H1 (cell line): ENCODE measurements at regions not wholly inside any gene's neighbourhood (a gene's known extent, or its start where the extent isn't known, plus 50 kb on each side); places are given as distances from the start of the nearest gene placed in this dataset.

Source experiments
- CTCF ChIA-PET: fragments of 300-600 bp; sonication (Branson Sonifier 250); formaldehyde crosslinking; loops from one replicate; lab custom pipeline; 2021; ENCODE audit not compliant: partially characterized antibody; lab: Charles Lee
- POLR2A ChIA-PET: fragments of 300-600 bp; sonication (Branson Sonifier 250); formaldehyde crosslinking; loops from one replicate; lab custom pipeline; 2021; ENCODE audit warnings: inconsistent platforms; ENCODE audit not compliant: partially characterized antibody; lab: Charles Lee
- DNase-seq, 2 experiments: peaks; one replicate each; pipeline versions ENCODE4 v3.0.0 to v3.0.0-alpha.2; 2010 to 2022; ENCODE audit warnings: low spot score in 2 of 2, low read depth in 1 of 2, mixed read lengths in 1 of 2
- FAIRE-seq: peaks from 2 replicates; lab custom pipeline; 2011; peaks lifted over from hg19 to GRCh38; lab: Jason Lieb, UNC
- H2AFZ ChIP-seq: 2 replicates; pipeline ENCODE4 v1.8.1; 2012; ENCODE audit warnings: low read length, inconsistent platforms
- H2AK5ac ChIP-seq: 2 replicates; pipeline ENCODE4 v1.6.1; 2013; ENCODE audit warnings: low read depth, low read length
- H2BK120ac ChIP-seq: replicated peaks from 2 replicates; pipeline ENCODE3; 2013; ENCODE audit warnings: low read depth, low read length, inconsistent platforms
- H2BK12ac ChIP-seq: 2 replicates; pipeline ENCODE4 v1.6.1; 2013; ENCODE audit warnings: low read depth, low read length
- H2BK15ac ChIP-seq: 2 replicates; pipeline ENCODE4 v1.6.1; 2013; ENCODE audit warnings: low read length
- H2BK20ac ChIP-seq: 2 replicates; pipeline ENCODE4 v1.6.1; 2013; ENCODE audit warnings: low read length
- H2BK5ac ChIP-seq: 2 replicates; pipeline ENCODE4 v1.6.1; 2013; ENCODE audit warnings: low read depth, low read length
- H3K14ac ChIP-seq: 2 replicates; pipeline ENCODE4 v1.6.1; 2013; ENCODE audit warnings: inconsistent platforms; ENCODE audit not compliant: insufficient read length
- H3K18ac ChIP-seq: 2 replicates; pipeline ENCODE4 v1.6.1; 2013; ENCODE audit warnings: low read length; ENCODE audit errors: extremely low read depth
- H3K23ac ChIP-seq: 2 replicates; pipeline ENCODE4 v1.6.1; 2013; ENCODE audit warnings: inconsistent platforms; ENCODE audit not compliant: insufficient read length
- H3K23me2 ChIP-seq: 2 replicates; pipeline ENCODE4 v1.6.1; 2013; ENCODE audit warnings: low read depth, low read length
- H3K27ac ChIP-seq: 2 replicates; pipeline ENCODE4 v1.6.1; 2011; ENCODE audit warnings: low read depth, low read length, inconsistent platforms
- H3K27me3 ChIP-seq, 4 experiments: replicated peaks in 1 of 4; 1 replicate in 1 of 4; 2 replicates in 3 of 4; pipeline versions ENCODE4 v1.6.1 to v1.8.1; 2011 to 2013; ENCODE audit warnings: low read length in 3 of 4, mild to moderate bottlenecking in 3 of 4, inconsistent platforms in 2 of 4, mixed read lengths in 2 of 4, moderate library complexity in 1 of 4; ENCODE audit not compliant: control insufficient read depth in 3 of 4, insufficient read depth in 3 of 4; ENCODE audit errors: extremely low read depth in 1 of 4
- H3K36me3 ChIP-seq, 4 experiments: 2 replicates each; pipeline versions ENCODE4 v1.6.1 to v1.8.1; 2011 to 2013; ENCODE audit warnings: mild to moderate bottlenecking in 4 of 4, low read length in 3 of 4, moderate library complexity in 2 of 4, control low read depth in 1 of 4, inconsistent platforms in 1 of 4; ENCODE audit not compliant: insufficient read depth in 4 of 4, control insufficient read depth in 2 of 4
- H3K4ac ChIP-seq: replicated peaks from 2 replicates; pipeline ENCODE3; 2013; ENCODE audit warnings: low read length, low read depth, mixed read lengths, inconsistent platforms; ENCODE audit not compliant: insufficient read length
- H3K4me1 ChIP-seq, 4 experiments: replicated peaks in 1 of 4; 1 replicate in 1 of 4; 2 replicates in 3 of 4; pipeline versions ENCODE4 v1.6.1 to v1.8.1; 2011 to 2013; ENCODE audit warnings: low read length in 3 of 4, inconsistent platforms in 2 of 4, mixed read lengths in 1 of 4; ENCODE audit not compliant: insufficient read depth in 4 of 4, control insufficient read depth in 3 of 4
- H3K4me2 ChIP-seq, 2 experiments: 2 replicates each; pipeline versions ENCODE4 v1.6.1 to v1.8.1; 2011 to 2013; ENCODE audit warnings: low read depth in 2 of 2, low read length in 2 of 2, control low read depth in 1 of 2, inconsistent platforms in 1 of 2, mild to moderate bottlenecking in 1 of 2; ENCODE audit not compliant: insufficient read depth in 1 of 2
- H3K4me3 ChIP-seq, 4 experiments: fragments of 200-600, 300-600 bp in 1 of 4; sonication (generic), shearing (Covaris generic), sonication (Bioruptor Twin) in 1 of 4; 2 replicates each; pipeline versions ENCODE4 v1.5.1 to v1.8.1; 2011 to 2016; ENCODE audit warnings: low read length in 4 of 4, low read depth in 3 of 4, control low read depth in 2 of 4, inconsistent platforms in 2 of 4, mild to moderate bottlenecking in 2 of 4, mixed read lengths in 1 of 4, moderate library complexity in 1 of 4; ENCODE audit not compliant: insufficient read depth in 2 of 4; ENCODE audit errors: extremely low read depth in 1 of 4
- H3K56ac ChIP-seq: replicated peaks from 2 replicates; pipeline ENCODE3; 2013; ENCODE audit warnings: low read depth, mild to moderate bottlenecking, mixed read lengths, low read length, inconsistent platforms; ENCODE audit not compliant: insufficient read length
- H3K79me1 ChIP-seq: 2 replicates; pipeline ENCODE4 v1.6.1; 2013; ENCODE audit warnings: low read depth, low read length, control low read depth
- H3K79me2 ChIP-seq, 2 experiments: 2 replicates each; pipeline versions ENCODE4 v1.6.1 to v1.8.1; 2012 to 2013; ENCODE audit warnings: low read length in 2 of 2, mild to moderate bottlenecking in 2 of 2, inconsistent platforms in 1 of 2; ENCODE audit not compliant: insufficient read depth in 2 of 2, control insufficient read depth in 1 of 2
- H3K9ac ChIP-seq, 4 experiments: replicated peaks in 1 of 4; 1 replicate in 1 of 4; 2 replicates in 3 of 4; pipeline versions ENCODE4 v1.6.1 to v1.8.1; 2011 to 2013; ENCODE audit warnings: low read depth in 3 of 4, low read length in 3 of 4, control low read depth in 2 of 4, mild to moderate bottlenecking in 2 of 4, moderate library complexity in 2 of 4, inconsistent platforms in 1 of 4; ENCODE audit errors: extremely low read depth in 1 of 4
- H3K9me3 ChIP-seq, 2 experiments: 2 replicates each; pipeline versions ENCODE4 v1.6.1 to v1.8.1; 2012 to 2013; ENCODE audit warnings: mild to moderate bottlenecking in 2 of 2, moderate library complexity in 2 of 2, control low read depth in 1 of 2, inconsistent platforms in 1 of 2, low read depth in 1 of 2, low read length in 1 of 2, mixed read lengths in 1 of 2; ENCODE audit not compliant: insufficient read depth in 2 of 2
- H4K20me1 ChIP-seq, 2 experiments: replicated peaks in 1 of 2; 2 replicates each; pipeline versions ENCODE3 to v1.8.1; 2011 to 2013; ENCODE audit warnings: inconsistent platforms in 2 of 2, low read length in 2 of 2, mild to moderate bottlenecking in 1 of 2; ENCODE audit not compliant: insufficient read depth in 2 of 2, control insufficient read depth in 1 of 2
- H4K5ac ChIP-seq: 2 replicates; pipeline ENCODE4 v1.6.1; 2013; ENCODE audit warnings: low read length, low read depth, mixed read lengths, inconsistent platforms; ENCODE audit not compliant: insufficient read length
- H4K8ac ChIP-seq: 2 replicates; pipeline ENCODE4 v1.8.0; 2013; ENCODE audit warnings: mild to moderate bottlenecking, moderate library complexity, low read length, inconsistent platforms; ENCODE audit not compliant: insufficient read depth; ENCODE audit errors: extremely low read depth
- H4K91ac ChIP-seq: replicated peaks from 2 replicates; pipeline ENCODE3; 2013; ENCODE audit warnings: low read length, mixed read lengths, inconsistent platforms; ENCODE audit not compliant: insufficient read length
- ATF2 ChIP-seq: IDR thresholded peaks from 2 replicates; pipeline ENCODE4 v1.6.1; 2012; ENCODE audit warnings: low read length, inconsistent platforms
- CBX5 ChIP-seq: fragments of 300-800, 300-1000 bp; sonication (generic); IDR thresholded peaks from 2 replicates; pipeline ENCODE4 v1.7.1; 2016; ENCODE audit warnings: antibody characterized with exemption, low read length, low read depth
- CEBPB ChIP-seq: IDR thresholded peaks from 2 replicates; pipeline ENCODE4 v1.6.1; 2012; ENCODE audit warnings: low read depth, low read length
- CTBP2 ChIP-seq: IDR thresholded peaks from 2 replicates; pipeline ENCODE4 v1.7.0; 2011; ENCODE audit warnings: borderline replicate concordance, mild to moderate bottlenecking, moderate library complexity, mixed read lengths, low read length; ENCODE audit not compliant: insufficient read depth, insufficient read length
- E2F6 ChIP-seq: IDR thresholded peaks from 2 replicates; pipeline ENCODE4 v1.6.1; 2012; ENCODE audit warnings: inconsistent platforms
- EZH2 ChIP-seq: fragments of 200-600 bp; sonication (generic); IDR thresholded peaks from 2 replicates; pipeline ENCODE4 v1.7.1; 2012; ENCODE audit warnings: low read depth, mild to moderate bottlenecking, moderate library complexity, low read length, inconsistent platforms; ENCODE audit not compliant: severe bottlenecking
- HDAC2 ChIP-seq, 2 experiments: fragments of 300-600 bp in 1 of 2; sonication (generic) in 1 of 2; IDR thresholded peaks; 2 replicates each; pipeline ENCODE4 v1.6.1; 2011 to 2012; ENCODE audit warnings: low read depth in 2 of 2, low read length in 2 of 2, mild to moderate bottlenecking in 2 of 2, moderate library complexity in 2 of 2, borderline replicate concordance in 1 of 2, inconsistent platforms in 1 of 2
- KDM5A ChIP-seq: fragments of 200-600 bp; IDR thresholded peaks from 2 replicates; pipeline ENCODE4 v1.7.1; 2012; ENCODE audit warnings: mild to moderate bottlenecking, low read length, inconsistent platforms, mixed read lengths
- NANOG ChIP-seq: IDR thresholded peaks from 2 replicates; pipeline ENCODE4 v1.6.1; 2011; ENCODE audit warnings: low read length, low read depth, mild to moderate bottlenecking, inconsistent platforms; ENCODE audit not compliant: insufficient read depth, poor library complexity, severe bottlenecking
- RBBP5 ChIP-seq: IDR thresholded peaks from 2 replicates; pipeline ENCODE4 v1.7.1; 2012; ENCODE audit warnings: low read depth, mild to moderate bottlenecking, inconsistent platforms, low read length, moderate library complexity, borderline replicate concordance
- SUZ12 ChIP-seq: fragments of 200-600 bp; sonication (generic); IDR thresholded peaks from 2 replicates; pipeline ENCODE4 v1.6.1; 2012; ENCODE audit warnings: mild to moderate bottlenecking, inconsistent platforms, low read length, moderate library complexity, mixed read lengths
- TCF12 ChIP-seq: IDR thresholded peaks from 2 replicates; pipeline ENCODE4 v1.6.1; 2011; ENCODE audit warnings: low read depth, mild to moderate bottlenecking, low read length
- WGBS, 2 experiments: shearing (Covaris generic) in 1 of 2; methylation state at CpG; one replicate each; pipeline versions ENCODE4 v1.1.6 to v1.1.7; 2013 to 2015; ENCODE audit warnings: low lambda C conversion rate in 2 of 2, mixed read lengths in 2 of 2, inconsistent platforms in 1 of 2, low coverage in 1 of 2, missing lambda C conversion rate in 1 of 2; ENCODE audit not compliant: insufficient replicate concordance in 2 of 2, insufficient coverage in 1 of 2, insufficient read length in 1 of 2; ENCODE audit errors: extremely low coverage in 1 of 2, missing lambda C conversion rate in 1 of 2; 5-methylcytosine and 5-hydroxymethylcytosine counted together

- H3K9ac ChIP-seq = no peak overlapping the region
- H2BK12ac ChIP-seq = no peak overlapping the region
- H4K20me1 ChIP-seq = no peaks in the 10 kb centered on the region
- FAIRE-seq (no peak), DNase-seq (no peak)
- no peaks in the 10 kb centered on the region for H3K79me1 ChIP-seq
- no peak overlapping the region for H3K27ac ChIP-seq
- H3K23ac ChIP-seq = no peak overlapping the region
- no peak overlapping the region for H3K14ac ChIP-seq
- H3K9me3 ChIP-seq = no peaks in the 10 kb centered on the region
- H3K4me3 ChIP-seq = no peak overlapping the region
- H3K4ac ChIP-seq = no peak overlapping the region
- no peak overlapping the region for H4K5ac ChIP-seq
- H3K23me2 ChIP-seq = no peaks in the 10 kb centered on the region; the same call in 1 of the 2 replicates
- no peak overlapping the region for H3K18ac ChIP-seq
- H3K79me2 ChIP-seq = no peaks in the 10 kb centered on the region
- no peak overlapping the region for H2AK5ac ChIP-seq
- H3K27me3 ChIP-seq = no peaks in the 10 kb centered on the region
- no peak overlapping the region for H4K91ac ChIP-seq
- H4K8ac ChIP-seq = no peak overlapping the region
- no peak overlapping the region for H2BK15ac ChIP-seq
- WGBS, 2 experiments = 80% methylated on average over 5 of the region's 6 CpGs; no CpG with 5 or more reads in 1 of the 2 experiments
- H3K4me2 ChIP-seq = peak overlapping the region in 1 of 2 experiments; percentile 47; a peak in 1 of 4 replicates
- POLR2A ChIA-PET = no interaction called here
- CTCF ChIA-PET = no interaction called here
- no peak overlapping the region for H3K56ac ChIP-seq
- no peak overlapping the region for H2BK120ac ChIP-seq
- no peak overlapping the region for H2BK5ac ChIP-seq
- H2BK20ac ChIP-seq = no peak overlapping the region
- no peaks in the 10 kb centered on the region for H3K36me3 ChIP-seq
- H2AFZ ChIP-seq = no peak overlapping the region
- H3K4me1 ChIP-seq = peaks cover 9 to 15% (median 12%) of the 10 kb centered on the region in 4 experiments
- no peak for TF ChIP-seq RBBP5
- TF ChIP-seq HDAC2 (IDR thresholded peaks at IDR 0.05; ENCODE audit: borderline replicate concordance in 1 of 2, low read depth in 2 of 2, low read length in 2 of 2) = no peak
- no peak for TF ChIP-seq E2F6
- no peak for TF ChIP-seq TCF12
- no peak for TF ChIP-seq NANOG
- TF ChIP-seq CBX5 = no peak
- no peak for TF ChIP-seq KDM5A
- no peak for TF ChIP-seq CTBP2
- no peak for TF ChIP-seq CEBPB
- no peak for TF ChIP-seq EZH2
- no peak for TF ChIP-seq ATF2
- no peak for TF ChIP-seq SUZ12
Measured at GRCh38 chr6:156395276-156395675, 381.9 kb upstream of the ARID1B start.
